Epidermal melanocyte (primary cell): ENCODE measurements at regions not wholly inside any gene's neighbourhood (a gene's known extent, or its start where the extent isn't known, plus 50 kb on each side); places are given as distances from the start of the nearest gene placed in this dataset.
"Not testable (repeated sequence)": the region's sequence is repeated elsewhere in the genome, so short reads cannot be mapped to it uniquely, and the experiment has no call there.

ENCODE experiments used
- DNase-seq: peaks from one replicate; pipeline ENCODE4 v3.0.0; 2011; ENCODE audit warnings: low spot score; ENCODE audit not compliant: insufficient read length

GRCh38 chr1:60821156-60821555 lies 261.2 kb upstream of the NFIA start:
- DNase-seq, result no peak

- DNase-seq, result no peak
These were observed 263.2 kb upstream of the NFIA start for GRCh38 chr1:60818969-60819701.

- DNase-seq, result peak; percentile 28
These were observed 269.3 kb upstream of the NFIA start for GRCh38 chr1:60813071-60813470.

- no peak for DNase-seq
These were observed 273.0 kb upstream of the NFIA start for GRCh38 chr1:60809204-60809980.

- no peak for DNase-seq
These were observed 273.7 kb upstream of the NFIA start for GRCh38 chr1:60808676-60809075.

- DNase-seq, result no peak
These were observed 279.5 kb upstream of the NFIA start for GRCh38 chr1:60802884-60803283.

- DNase-seq, result no peak
These were observed 285.0 kb upstream of the NFIA start for GRCh38 chr1:60797351-60797750.

GRCh38 chr1:60791226-60791625 lies 291.1 kb upstream of the NFIA start:
- no peak for DNase-seq

GRCh38 chr1:60773099-60773498 lies 309.3 kb upstream of the NFIA start:
- not testable (repeated sequence) for DNase-seq

GRCh38 chr1:60769082-60769481 lies 313.3 kb upstream of the NFIA start:
- no peak for DNase-seq

GRCh38 chr1:60765204-60765603 lies 317.2 kb upstream of the NFIA start:
- no peak for DNase-seq

- DNase-seq, result no peak
These were observed 317.9 kb upstream of the NFIA start for GRCh38 chr1:60764489-60764888.

GRCh38 chr1:60763741-60764140 lies 318.6 kb upstream of the NFIA start:
- DNase-seq, result no peak

- DNase-seq, result no peak
These were observed 319.4 kb upstream of the NFIA start for GRCh38 chr1:60762911-60763310.

- no peak for DNase-seq
These were observed 320.2 kb upstream of the NFIA start for GRCh38 chr1:60762176-60762575.

- no peak for DNase-seq
These were observed 323.1 kb upstream of the NFIA start for GRCh38 chr1:60759291-60759690.

- no peak for DNase-seq
These were observed 324.9 kb upstream of the NFIA start for GRCh38 chr1:60757485-60757884.

- no peak for DNase-seq
These were observed 329.1 kb upstream of the NFIA start for GRCh38 chr1:60753036-60753900.

- DNase-seq, result no peak
These were observed 331.1 kb upstream of the NFIA start for GRCh38 chr1:60751306-60751705.

GRCh38 chr1:60747353-60747752 lies 335.0 kb upstream of the NFIA start:
- no peak for DNase-seq

- DNase-seq, result no peak
These were observed 336.0 kb upstream of the NFIA start for GRCh38 chr1:60746278-60746791.

GRCh38 chr1:60745484-60745883 lies 336.9 kb upstream of the NFIA start:
- no peak for DNase-seq
